ENCODE measurements at regions not wholly inside any gene's neighbourhood (a gene's known extent, or its start where the extent isn't known, plus 50 kb on each side); places are given as distances from the start of the nearest gene placed in this dataset.

GRCh38 chr13:50417597-50417996 is 402.4 kb downstream of the KCNRG start:
- TF ChIP-seq EZH2 (IDR thresholded peaks at IDR 0.05; ENCODE audit: borderline replicate concordance) (no peak), EZH2phosphoT487 (IDR thresholded peaks at IDR 0.05; ENCODE audit: low read depth, severe bottlenecking, unreplicated experiment) (no peak), CTCF (IDR thresholded peaks at IDR 0.05; ENCODE audit: poor library complexity) (no peak)
- Histone ChIP-seq H3K9me2 (replicated peaks; ENCODE audit: insufficient read depth) (no peaks in the 10 kb centered on the region), H3K36me3 (replicated peaks; ENCODE audit: insufficient read depth, low read depth) (no peaks in the 10 kb centered on the region), H3K27me3 (no peaks in the 10 kb centered on the region), H3K27ac (no peak overlapping the region), H3K4me2 (no peak overlapping the region), H2AFZ (no peak overlapping the region), H3K79me2 (no peaks in the 10 kb centered on the region), H3K4me1 (ENCODE audit: insufficient read depth) (peaks cover 17% of the 10 kb centered on the region), H4K20me1 (ENCODE audit: insufficient read depth, poor library complexity, severe bottlenecking) (no peaks in the 10 kb centered on the region), H3K4me3 (no peak overlapping the region), H3K9me3 (ENCODE audit: low read depth) (no peaks in the 10 kb centered on the region)
- no peak for DNase-seq (ENCODE audit: low spot score)
- WGBS (ENCODE audit: low lambda C conversion rate, missing lambda C conversion rate), result 79% methylated on average over 7 of the region's 7 CpGs

- no peak for DNase-seq (ENCODE audit: low spot score)
- no peaks in the 10 kb centered on the region for H3K9me2 ChIP-seq (replicated peaks; ENCODE audit: insufficient read depth)
- no peak overlapping the region for H3K4me2 ChIP-seq
- peaks cover 8% of the 10 kb centered on the region for H3K4me1 ChIP-seq (ENCODE audit: insufficient read depth)
- no peak overlapping the region for H3K27ac ChIP-seq
- no peaks in the 10 kb centered on the region for H4K20me1 ChIP-seq (ENCODE audit: insufficient read depth, poor library complexity, severe bottlenecking)
- H3K4me3 ChIP-seq, result no peak overlapping the region
- no peaks in the 10 kb centered on the region for H3K36me3 ChIP-seq (replicated peaks; ENCODE audit: insufficient read depth, low read depth)
- H2AFZ ChIP-seq, result no peak overlapping the region
- no peak for TF ChIP-seq EZH2 (IDR thresholded peaks at IDR 0.05; ENCODE audit: borderline replicate concordance)
- no peak for TF ChIP-seq EZH2phosphoT487 (IDR thresholded peaks at IDR 0.05; ENCODE audit: low read depth, severe bottlenecking, unreplicated experiment)
- TF ChIP-seq CTCF (IDR thresholded peaks at IDR 0.05; ENCODE audit: poor library complexity), result no peak
- no peaks in the 10 kb centered on the region for H3K27me3 ChIP-seq
- H3K79me2 ChIP-seq, result no peaks in the 10 kb centered on the region
- WGBS (ENCODE audit: low lambda C conversion rate, missing lambda C conversion rate), result 69% methylated on average over 2 of the region's 2 CpGs
- H3K9me3 ChIP-seq (ENCODE audit: low read depth), result no peaks in the 10 kb centered on the region
Measured at GRCh38 chr13:50419331-50419865, 404.2 kb downstream of the KCNRG start.

GRCh38 chr13:50419896-50420295 is 404.7 kb downstream of the KCNRG start:
- no peak overlapping the region for H3K27ac ChIP-seq
- no peaks in the 10 kb centered on the region for H3K9me2 ChIP-seq (replicated peaks; ENCODE audit: insufficient read depth)
- H3K27me3 ChIP-seq, result no peaks in the 10 kb centered on the region
- no peaks in the 10 kb centered on the region for H3K79me2 ChIP-seq
- H2AFZ ChIP-seq, result no peak overlapping the region
- H4K20me1 ChIP-seq (ENCODE audit: insufficient read depth, poor library complexity, severe bottlenecking), result no peaks in the 10 kb centered on the region
- H3K4me3 ChIP-seq, result no peak overlapping the region
- TF ChIP-seq CTCF (IDR thresholded peaks at IDR 0.05; ENCODE audit: poor library complexity) (no peak), EZH2phosphoT487 (IDR thresholded peaks at IDR 0.05; ENCODE audit: low read depth, severe bottlenecking, unreplicated experiment) (no peak), EZH2 (IDR thresholded peaks at IDR 0.05; ENCODE audit: borderline replicate concordance) (no peak)
- no peaks in the 10 kb centered on the region for H3K36me3 ChIP-seq (replicated peaks; ENCODE audit: insufficient read depth, low read depth)
- no peak for DNase-seq (ENCODE audit: low spot score)
- H3K4me1 ChIP-seq (ENCODE audit: insufficient read depth), result peaks cover 8% of the 10 kb centered on the region
- no peak overlapping the region for H3K4me2 ChIP-seq
- 94% methylated on average over 6 of the region's 6 CpGs for WGBS (ENCODE audit: low lambda C conversion rate, missing lambda C conversion rate)
- H3K9me3 ChIP-seq (ENCODE audit: low read depth), result no peaks in the 10 kb centered on the region

Data from hepatocyte (in vitro differentiated cells).